Endometrial microvascular endothelial cells (primary cell): ENCODE measurements at regions not wholly inside any gene's neighbourhood (a gene's known extent, or its start where the extent isn't known, plus 50 kb on each side); places are given as distances from the start of the nearest gene placed in this dataset.

Experiments used
- in situ Hi-C: cut with HindIII; loops from 2 replicates; pipeline ENCODE4 v1.10.0; 2017; ENCODE audit warnings: low sequenced_read_pairs, low pct_unique_long_range_greater_than_20kb; ENCODE audit errors: inconsistent ontology term

DNA sequence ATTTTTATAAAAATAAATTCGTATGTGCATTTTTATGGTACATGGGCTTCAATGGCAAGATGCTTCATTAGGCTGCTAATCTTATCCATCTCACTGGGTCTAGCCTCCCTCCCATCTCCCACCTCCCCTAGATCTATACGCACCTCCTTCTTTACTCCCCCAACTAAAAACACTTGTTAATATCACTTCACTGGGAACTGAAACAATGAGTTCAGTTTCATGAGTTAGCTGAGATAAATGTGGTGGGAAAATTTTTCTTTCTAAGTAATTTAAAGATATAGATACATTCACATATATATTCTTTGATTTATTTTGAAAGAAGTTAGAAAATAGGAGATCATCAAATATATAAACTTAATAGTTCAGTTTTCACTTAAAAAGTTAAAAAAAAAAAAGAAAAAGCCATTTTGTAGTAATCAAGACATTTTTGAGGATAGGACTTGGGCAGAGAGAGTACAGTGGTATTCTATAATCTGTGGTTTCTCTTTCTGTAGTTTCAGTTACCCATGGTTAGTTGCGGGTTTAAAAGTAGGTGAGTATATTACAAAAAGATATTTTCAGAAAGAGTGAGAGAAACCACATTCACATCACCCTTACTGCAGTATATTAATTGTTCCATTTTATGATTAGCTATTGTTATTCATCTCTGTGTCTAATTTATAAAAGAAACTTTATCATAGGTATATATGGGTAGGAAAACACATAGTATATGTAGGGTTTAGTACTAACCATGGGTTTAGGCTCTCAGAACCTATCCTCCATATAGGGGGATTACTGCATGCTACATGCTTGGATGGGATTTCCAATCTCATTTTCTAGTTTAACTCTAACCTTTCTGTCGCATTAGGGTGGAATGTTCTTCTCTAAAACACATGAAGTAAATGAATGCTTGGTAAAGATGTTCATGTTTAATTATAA lies 316.0 kb upstream of the CBLB start:
- in situ Hi-C loops: no loop called here

- in situ Hi-C loops: no loop called here
Measured at GRCh38 chr3:106185949-106186348, 317.1 kb upstream of the CBLB start.

- in situ Hi-C loops: no loop called here
Measured at GRCh38 chr3:106190296-106190695, 321.5 kb upstream of the CBLB start.

- in situ Hi-C loops: no loop called here
Measured at GRCh38 chr3:106191211-106191610, 322.4 kb upstream of the CBLB start.

DNA sequence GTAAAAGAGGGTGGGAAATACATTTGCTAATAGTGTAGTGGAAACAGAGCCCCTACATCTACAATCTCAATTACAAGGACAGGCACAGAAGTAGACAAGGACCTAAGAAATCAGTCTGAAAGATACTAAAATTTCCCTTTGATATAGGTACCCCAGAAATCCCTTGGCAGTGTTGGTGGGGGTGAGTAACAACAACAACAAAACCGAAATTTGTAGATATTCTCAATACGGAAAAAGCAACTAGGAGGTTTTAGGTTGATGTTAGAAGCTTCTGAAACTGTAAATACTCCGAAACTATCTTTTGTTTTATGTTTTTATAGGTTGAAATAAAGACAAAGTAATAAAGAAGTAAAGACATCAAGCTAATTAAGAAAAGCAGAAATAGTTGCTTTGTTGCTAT lies 323.1 kb upstream of the CBLB start:
- in situ Hi-C loops: no loop called here

DNA sequence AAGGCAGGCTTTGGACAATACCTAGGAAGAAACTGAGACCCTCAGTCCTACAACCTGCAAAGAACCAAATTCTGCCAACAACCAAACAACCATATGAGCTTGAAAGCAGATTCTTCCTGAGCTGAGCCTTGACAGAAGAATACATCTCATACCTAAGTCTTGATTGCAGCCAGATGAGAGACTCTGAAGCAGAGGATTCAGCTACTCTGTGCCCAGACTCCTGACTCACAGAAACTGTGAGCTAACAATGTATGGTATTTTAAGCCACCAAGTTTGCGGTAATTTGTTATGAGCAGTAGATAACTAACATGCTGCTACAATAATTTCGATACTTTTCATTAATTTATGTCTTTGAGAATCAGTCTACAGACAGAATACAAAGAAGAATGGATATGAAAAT lies 325.1 kb upstream of the CBLB start:
- in situ Hi-C loops: no loop called here

GRCh38 chr3:106194726-106195125 lies 325.9 kb upstream of the CBLB start:
- in situ Hi-C loops: no loop called here

GRCh38 chr3:106197532-106198194 lies 328.9 kb upstream of the CBLB start:
- in situ Hi-C loops: no loop called here

DNA sequence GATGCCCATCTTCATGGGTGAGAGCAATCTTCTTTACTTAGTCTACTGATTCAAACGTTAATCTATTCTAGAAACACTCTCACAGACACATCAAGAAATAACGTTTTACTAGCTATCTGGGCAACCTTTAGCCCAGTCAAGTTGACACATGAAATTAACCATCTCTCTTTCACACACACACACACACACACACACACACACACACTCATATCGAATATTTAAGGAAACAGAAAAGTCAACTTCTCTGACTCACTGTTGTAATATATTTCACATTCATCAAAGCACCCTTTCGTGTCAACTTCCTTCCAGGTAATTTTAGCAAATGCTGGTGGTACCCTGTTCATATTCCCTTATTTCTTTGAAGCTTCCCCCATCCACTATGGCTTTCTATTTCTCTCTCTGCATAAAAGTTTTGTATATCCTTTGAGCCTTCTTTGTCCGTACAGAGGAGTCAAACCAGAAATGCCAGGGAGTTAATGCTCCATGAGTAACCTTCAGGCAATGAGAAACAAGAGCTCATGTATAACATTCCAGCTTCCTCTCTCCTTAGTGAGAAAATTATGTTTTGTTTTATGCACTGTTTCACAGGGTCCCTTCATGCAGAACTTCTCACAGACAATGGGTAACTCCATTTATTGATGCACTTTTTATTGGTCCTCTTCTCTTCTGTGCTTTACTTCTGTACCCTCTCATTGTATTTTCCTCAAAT lies 335.5 kb upstream of the CBLB start:
- in situ Hi-C loops: no loop called here

DNA sequence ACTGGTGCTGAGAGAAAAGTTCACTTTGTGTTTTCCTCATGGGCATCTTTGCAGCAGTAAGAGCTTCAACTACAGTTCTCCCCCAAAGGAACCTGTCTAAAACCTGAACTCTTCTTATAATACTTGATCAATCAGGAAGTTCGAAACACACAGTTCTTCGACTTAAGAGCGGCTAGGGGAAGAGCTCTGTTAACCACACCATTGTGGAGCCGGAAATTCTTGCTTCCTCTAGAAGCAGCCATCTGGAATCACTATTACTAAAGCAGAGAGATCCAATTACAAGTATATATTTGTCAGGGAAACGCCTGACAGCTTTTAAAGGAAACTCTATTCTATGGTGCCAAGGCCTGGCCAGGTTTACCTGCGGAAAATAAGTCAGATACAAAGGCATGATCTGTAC lies 337.3 kb upstream of the CBLB start:
- in situ Hi-C loops: no loop called here

DNA sequence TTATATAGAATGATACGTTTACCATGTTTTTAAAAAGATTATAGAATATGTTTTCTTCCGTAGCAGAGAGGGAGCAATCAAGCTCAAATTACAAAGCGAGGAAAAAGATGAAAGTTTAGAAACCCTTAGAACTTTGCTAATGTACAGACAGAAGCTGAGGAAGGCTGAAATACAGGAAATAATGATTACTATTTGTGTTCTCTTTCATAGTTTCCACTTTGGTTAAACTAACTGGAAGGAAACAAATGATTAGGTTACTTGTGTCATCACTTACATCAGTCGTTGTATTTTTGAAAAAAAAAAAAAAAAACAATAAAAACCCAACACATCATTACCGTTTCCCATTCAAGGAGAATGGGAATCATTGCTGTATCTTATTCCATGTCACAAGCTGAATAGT lies 337.8 kb upstream of the CBLB start:
- in situ Hi-C loops: no loop called here

- in situ Hi-C loops: no loop called here
Measured at GRCh38 chr3:106208251-106208650, 339.4 kb upstream of the CBLB start.

GRCh38 chr3:106208967-106209366 lies 340.2 kb upstream of the CBLB start:
- in situ Hi-C loops: no loop called here

DNA sequence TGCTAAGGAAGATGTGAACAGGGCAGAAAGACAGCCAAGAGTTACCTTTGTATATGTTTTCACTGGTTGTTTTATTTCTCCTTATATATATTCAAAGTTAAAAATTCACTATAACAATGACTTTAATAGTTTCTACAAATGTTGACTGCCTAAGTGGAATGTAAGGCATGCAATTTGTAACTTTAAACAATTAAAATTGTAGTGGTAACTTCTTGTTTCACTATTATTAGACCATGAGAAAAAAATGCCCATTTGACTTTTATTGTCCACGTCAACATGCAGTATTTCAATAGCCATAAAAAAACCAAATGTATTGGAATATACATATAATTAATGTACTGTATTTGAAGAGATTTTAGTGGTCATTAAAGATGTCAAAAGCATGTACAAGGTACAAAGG lies 340.7 kb upstream of the CBLB start:
- in situ Hi-C loops: no loop called here

GRCh38 chr3:106210923-106211322 lies 342.1 kb upstream of the CBLB start:
- in situ Hi-C loops: no loop called here

DNA sequence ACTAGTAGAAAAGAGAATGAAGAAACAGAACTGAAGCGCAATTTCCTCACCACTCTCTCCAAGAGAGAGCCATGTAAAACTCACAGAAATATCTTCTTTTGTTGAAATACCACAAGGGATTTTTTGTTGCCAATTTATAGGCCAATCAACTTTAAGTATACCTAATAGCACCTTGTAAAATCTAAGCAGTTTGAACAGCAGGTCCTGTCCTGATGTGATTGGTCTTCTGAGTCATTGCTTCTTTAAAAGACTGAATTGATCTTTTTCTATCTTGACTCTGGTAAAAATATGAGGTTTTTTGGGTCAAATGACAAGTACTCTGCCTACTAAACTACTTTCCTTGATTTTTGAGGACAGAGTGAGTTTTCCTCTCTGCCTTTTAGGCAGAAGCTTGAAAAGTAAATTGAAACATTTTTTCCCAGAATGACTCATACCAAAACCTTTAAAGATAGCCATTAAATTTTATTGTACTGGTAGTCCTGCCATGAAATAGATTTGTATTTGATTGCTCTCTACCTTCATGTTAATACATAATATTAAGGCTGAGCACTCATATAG lies 343.9 kb upstream of the CBLB start:
- in situ Hi-C loops: no loop called here

DNA sequence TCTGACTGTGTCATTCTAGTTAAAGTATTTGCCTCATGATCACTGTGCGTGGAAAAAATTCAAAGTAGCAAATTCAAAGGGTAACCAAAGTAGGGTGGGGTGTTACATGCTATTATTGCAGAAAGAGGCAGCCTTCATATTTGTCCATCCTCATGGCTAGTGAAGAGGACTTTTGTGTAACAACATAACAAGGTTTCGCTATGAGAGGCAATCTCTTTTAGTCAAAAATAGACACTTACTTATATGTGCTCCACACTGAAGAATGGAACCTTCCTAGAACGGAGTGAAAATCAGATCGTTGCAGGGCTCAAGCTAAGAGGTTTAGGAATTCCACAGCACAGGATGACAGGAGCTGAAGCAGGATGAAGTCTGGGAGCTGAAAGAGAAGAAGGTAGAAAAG lies 345.1 kb upstream of the CBLB start:
- in situ Hi-C loops: no loop called here

DNA sequence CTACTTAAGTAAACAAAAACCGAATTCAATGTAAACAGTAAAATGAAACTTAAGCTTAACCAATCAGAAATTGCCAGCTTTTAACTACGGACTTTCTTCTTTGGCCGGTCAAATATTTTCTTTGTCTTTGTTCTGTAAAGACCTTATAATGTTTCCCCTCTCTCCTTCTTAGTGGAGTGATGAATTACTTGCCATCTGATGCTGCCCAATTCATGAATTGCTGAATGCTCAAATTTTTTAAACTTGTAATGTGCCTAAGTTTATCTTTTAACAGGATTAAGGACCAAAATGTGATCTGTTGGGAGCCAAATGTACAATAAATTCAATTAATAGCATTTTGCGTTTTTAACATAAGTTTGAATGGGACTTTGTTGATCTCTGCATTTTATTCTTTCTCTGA lies 345.8 kb upstream of the CBLB start:
- in situ Hi-C loops: no loop called here

DNA sequence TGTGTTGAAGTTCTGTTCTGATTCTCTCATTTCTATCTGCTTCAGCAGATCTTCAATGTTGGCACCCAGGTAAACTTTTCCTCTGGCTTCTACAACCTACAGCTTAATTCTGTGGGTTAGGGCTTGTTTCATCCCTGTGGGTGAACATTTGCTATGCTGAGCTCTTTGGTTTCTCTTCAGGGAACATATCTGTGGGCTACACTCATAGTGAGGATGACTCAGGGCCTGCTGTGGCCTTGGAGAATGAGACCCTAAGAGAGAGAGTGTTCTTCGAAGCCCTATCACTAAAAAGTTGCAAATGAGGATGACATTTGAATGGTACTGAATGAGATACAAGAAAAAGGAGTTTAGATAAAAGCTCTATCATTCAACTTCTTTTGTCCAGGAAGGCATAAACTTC lies 346.2 kb upstream of the CBLB start:
- in situ Hi-C loops: no loop called here

GRCh38 chr3:106217745-106218144 lies 348.9 kb upstream of the CBLB start:
- in situ Hi-C loops: no loop called here
